ENCODE measurements at regions not wholly inside any gene's neighbourhood (a gene's known extent, or its start where the extent isn't known, plus 50 kb on each side); places are given as distances from the start of the nearest gene placed in this dataset.
"Not testable (repeated sequence)": the region's sequence is repeated elsewhere in the genome, so short reads cannot be mapped to it uniquely, and the experiment has no call there.

DNA sequence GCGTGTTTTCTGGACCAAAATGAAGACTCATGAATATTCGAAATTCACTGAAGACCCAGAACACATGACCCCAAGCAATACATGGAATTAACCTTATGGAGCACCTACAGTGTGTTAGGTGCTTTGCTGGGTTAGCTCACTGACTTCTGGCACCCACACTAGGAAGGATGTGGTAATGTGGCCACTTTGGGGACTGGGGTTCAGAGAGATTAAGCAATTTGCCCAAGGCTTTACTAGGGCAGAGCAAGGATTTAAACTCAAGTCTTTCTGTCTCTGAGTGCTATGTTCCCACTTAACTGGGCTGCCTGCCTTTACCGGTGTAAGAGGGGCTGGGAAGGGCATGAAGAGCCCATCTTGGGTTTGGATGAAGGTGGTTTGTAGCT is 162.0 kb upstream of the ATP6AP2 start:
- ChIA-PET CTCF (no interaction called here), POLR2A (no interaction called here)

DNA sequence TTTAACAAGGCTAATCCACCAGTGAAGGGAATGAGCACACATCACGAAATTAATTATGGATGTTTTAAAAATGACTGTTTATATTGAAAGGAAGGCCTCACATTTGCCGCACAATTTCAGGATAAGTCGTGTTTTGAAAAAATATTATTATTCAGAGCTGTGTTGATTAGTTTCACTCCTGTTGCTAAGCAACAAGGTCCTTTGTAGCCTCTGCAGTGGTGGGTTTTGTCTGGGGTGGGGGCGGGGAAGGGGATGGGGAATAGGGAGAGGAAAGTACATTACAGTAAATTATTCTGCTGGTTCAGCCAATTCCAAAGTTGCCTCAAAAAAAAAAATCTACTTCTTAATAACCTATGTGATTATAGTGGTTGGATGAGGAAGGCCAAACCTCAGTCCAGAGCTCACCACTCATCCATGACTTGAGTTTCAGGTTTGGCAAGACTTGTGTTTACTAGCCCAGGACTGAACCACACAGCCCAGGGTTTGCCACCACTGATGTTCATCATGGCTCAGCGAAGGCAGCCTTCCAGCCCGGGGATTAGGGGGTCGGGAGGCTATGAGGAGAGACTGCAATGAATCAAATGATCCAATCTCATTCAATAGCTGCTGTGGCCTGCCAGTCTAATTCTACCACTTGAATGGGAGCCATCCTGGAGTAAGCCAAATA is 162.5 kb upstream of the ATP6AP2 start:
- ChIA-PET POLR2A (no interaction called here), CTCF (interaction anchor here (0.5 kb wide), 1 partner anchor 574 kb away, joined by 4 read pairs; no protein-coding TSS in a partner anchor)

DNA sequence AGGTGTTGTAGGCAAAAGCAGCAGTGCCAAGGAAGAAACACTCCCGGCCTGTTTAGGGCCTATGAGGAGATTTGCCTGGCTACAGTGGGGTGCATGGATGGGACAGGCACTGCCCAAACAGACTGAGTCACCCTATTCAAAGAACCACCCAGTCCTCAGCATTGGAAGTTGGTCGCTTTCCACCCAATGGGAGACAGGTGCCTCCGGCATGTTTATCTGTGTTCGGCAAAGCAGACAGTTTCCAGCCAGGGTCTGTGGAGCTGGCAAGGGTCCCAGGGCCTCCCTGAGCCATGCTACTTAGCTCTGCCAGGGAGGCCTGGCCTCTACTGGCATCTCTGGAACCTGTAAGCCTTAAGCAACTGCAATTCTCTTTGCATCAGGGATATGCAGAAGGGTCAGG is 165.1 kb upstream of the ATP6AP2 start:
- ChIA-PET CTCF (no interaction called here), POLR2A (no interaction called here)

DNA sequence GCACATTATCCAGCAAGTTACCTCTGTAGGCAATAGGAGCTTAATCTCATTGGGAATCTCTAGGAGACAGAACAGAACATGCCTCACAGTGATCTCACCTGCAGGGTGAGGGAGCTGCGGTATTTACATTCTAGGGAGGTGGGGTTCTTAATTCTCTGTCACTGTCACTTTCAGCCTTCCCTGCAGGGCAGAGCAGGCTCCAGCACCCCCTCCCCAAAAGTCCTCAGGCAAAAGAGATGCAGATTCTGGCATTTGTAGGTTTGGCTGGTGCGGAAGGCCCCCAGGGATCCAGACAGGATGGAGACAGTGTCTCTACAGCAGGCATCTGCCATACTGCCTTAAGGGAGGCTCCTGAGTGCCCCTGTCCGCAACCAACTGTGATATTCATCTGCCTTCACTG is 166.4 kb upstream of the ATP6AP2 start:
- ChIA-PET POLR2A (no interaction called here), CTCF (no interaction called here)

DNA sequence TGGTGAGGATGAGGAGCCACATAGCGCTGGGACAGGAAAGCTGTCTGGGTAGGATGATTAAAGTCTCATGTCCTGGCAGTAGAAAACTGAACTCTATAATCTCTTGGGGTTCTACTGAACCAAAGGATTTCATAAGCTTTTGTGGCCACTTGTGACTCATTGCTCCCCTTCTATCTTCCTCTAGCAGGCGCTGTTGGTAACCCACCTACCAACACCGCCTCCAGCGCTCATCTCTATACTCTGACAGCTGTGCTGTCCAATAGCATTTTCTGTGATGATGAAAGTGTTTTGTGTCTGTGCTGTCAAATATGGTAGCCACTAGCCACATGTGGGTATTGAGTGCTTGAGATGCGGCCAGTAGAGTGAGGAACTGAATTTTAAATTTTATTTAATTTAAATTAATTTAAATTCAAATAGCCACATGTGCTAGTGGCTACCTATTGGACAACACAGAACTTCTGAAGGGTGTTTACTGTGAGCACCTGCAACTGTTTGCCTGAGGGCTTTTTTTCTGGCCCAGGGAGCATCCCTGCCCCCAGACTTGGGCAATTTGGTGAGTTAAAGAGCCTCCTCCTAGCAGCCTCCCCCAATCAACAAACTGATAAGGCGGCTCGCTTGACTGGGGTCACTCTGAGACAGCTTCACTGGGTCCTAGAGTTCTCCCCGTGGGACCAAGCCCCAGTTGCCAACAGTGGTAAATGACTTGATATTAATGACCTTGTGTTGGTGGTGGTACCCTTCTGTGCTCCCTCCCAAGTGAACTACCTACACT is 169.2 kb upstream of the ATP6AP2 start:
- ChIA-PET CTCF (no interaction called here), POLR2A (no interaction called here)

DNA sequence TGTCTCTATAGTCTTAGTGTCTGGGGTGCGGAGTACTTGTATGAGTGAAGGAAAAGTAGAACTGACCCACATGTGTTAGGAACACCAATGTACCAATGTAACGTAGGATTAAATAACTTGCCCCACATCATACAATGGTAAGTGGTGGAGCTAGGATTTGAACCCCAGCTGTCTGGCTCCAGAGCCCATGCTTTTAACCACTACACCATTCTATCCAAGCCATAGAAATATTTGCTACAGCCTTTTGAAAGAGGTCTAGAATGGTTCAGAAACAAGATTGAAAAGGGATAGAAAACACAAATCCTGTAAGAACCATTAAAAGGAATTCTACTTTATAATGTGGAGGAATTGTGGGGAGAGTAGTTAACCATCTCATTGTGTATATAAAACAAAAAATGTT is 169.9 kb upstream of the ATP6AP2 start:
- ChIA-PET POLR2A (no interaction called here), CTCF (no interaction called here)

DNA sequence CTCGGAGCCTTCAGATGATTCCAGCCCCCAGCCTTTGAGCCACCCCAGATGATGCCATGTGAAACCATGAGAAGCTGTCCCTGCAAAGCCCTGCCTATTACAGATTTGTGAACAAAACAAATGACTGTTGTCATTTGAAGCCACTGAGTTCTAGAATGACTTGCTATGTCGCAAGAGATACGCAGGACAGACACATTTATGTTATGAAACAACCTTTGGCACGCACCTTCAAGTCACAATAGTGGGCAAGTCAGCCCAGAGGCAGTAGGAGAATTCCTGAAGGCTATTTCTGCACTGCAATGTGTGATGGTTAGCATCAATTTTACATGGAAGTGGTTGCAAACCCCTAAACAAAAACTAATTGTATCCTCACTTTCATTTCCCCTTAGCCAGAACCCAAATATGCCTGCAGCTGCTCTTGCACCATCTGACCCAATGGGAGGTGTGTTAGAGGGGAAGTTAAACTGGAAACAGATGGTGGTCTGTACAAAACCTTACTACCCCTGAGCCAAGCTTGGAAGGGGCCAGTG is 174.4 kb upstream of the ATP6AP2 start:
- CTCF ChIA-PET = interaction anchor here (0.5 kb wide), 1 partner anchor 87 kb away, joined by 5 read pairs; no protein-coding TSS in a partner anchor
- POLR2A ChIA-PET = no interaction called here

DNA sequence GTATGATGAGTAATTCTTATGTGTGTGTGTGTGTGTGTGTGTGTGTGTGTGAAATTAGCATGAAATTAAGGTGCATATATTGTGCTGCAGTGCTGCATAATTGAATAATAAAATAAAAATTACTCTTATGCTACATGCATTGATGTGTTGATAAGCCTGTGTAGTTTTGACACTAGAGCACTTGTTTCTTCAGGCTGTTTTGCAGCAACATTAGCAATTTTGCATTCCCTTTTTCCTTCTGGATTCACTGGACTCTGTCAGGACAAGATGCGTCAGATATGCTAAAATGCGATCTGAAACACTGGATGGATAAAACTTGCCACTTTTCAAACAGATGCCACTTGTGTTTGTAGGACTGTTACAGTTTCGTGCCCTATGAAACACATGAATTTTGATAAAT is 175.4 kb upstream of the ATP6AP2 start:
- POLR2A ChIA-PET = no interaction called here

DNA sequence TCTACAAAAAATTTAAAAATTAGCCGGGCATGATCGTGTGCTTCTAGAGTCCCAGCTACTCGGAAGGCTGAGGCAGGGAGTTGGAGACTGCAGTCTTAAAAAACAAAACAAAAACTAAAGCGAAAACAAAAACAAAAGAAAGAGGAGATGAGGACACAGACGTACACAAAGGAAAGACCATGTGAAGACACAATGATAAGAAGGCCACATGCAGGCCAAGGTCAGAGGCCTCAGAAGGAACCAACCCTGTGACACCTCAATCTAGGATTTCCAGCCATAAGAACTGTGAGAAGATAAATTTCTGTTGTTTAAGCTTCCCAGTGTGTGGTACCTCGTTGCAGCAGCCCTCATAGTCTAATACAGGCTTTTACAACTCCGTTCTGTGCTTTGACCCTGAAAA is 177.0 kb upstream of the ATP6AP2 start:
- ChIA-PET POLR2A (interaction anchor here (0.6 kb wide), 1 partner anchor 25 kb away, joined by 9 read pairs; no protein-coding TSS in a partner anchor), CTCF (no interaction called here)

More for the DNA sequence above, 175.4 kb upstream of the ATP6AP2 start:
- CTCF ChIA-PET = no interaction called here

DNA sequence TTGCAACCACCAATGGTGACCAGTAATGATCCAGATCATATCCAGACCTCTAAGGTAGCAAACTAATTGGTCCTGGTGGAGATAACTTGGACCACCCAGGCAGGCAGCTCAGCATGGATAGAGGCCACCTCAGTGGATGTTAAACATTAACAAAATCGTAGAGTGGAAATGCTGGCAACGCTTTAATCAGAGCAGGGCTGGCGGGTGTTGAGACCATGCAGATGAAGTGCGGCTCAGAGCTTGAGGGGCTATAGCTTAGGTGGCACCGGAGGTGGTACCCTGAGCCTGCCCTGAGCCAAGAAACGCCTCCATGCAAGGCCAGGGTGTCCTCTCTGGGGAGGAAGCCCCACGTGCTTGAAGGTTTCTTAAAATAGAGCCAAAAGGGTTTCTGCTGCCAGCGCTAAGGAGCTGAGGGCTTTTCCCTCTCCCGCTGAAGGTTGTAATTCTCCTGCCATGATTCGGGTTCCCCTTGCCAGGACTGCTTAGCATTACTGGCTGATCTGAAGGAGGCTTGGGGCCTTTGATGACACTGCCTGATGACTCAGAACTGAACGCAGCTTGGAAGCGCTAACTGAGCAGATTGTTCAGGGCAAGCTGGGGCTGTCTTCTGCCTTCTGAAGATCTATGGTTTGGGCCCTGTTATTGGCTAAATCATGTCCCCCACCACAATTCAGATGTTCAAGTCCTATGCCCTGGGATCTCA is 177.8 kb upstream of the ATP6AP2 start:
- CTCF ChIA-PET = no interaction called here
- POLR2A ChIA-PET = interaction anchor here (0.6 kb wide), 1 partner anchor 24 kb away, joined by 9 read pairs; no protein-coding TSS in a partner anchor

DNA sequence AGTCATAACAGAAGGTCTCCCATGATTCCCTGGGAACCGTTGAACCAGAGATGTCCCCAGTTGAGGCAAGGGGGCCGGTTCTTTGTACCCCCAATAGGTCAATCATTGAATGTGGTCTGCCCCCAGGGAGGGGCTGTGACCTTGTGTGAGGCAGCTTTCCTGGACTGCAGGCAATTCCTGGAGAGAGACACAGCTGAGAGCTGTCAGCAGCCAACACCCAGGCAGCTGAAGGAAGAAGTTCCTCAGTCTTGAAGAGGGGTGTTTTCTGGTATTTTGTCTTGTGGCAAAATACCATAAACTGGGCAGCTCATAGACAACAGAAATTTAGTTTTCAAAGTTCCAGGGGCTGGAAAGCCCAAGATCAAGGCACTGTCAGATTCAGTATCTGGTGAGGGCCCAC is 185.7 kb upstream of the ATP6AP2 start:
- CTCF ChIA-PET = interaction anchor here (0.5 kb wide), 1 partner anchor 16 kb away, joined by 5 read pairs; no protein-coding TSS in a partner anchor
- POLR2A ChIA-PET = no interaction called here

DNA sequence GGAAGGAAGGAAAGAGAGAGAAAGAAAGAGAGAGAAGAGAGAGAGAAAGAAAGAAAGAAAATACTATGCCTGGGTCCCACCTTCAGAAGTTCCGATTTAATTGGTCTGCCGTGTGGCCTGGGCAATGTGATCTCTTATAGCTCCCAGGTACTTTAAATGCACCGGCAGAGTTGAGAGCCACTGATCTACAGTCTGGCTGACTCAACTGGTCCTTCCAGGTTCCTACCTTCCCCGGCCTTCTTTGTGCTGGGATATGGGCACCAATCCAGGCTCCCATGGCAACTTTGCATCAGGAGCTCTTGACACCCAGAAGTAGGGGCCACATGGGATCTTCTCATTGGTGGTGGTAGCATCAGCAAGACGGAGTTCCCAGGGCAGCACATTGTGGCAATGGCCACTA is 186.5 kb upstream of the ATP6AP2 start:
- CTCF ChIA-PET = interaction anchor here (0.5 kb wide), 1 partner anchor 15 kb away, joined by 5 read pairs; no protein-coding TSS in a partner anchor
- POLR2A ChIA-PET = no interaction called here

DNA sequence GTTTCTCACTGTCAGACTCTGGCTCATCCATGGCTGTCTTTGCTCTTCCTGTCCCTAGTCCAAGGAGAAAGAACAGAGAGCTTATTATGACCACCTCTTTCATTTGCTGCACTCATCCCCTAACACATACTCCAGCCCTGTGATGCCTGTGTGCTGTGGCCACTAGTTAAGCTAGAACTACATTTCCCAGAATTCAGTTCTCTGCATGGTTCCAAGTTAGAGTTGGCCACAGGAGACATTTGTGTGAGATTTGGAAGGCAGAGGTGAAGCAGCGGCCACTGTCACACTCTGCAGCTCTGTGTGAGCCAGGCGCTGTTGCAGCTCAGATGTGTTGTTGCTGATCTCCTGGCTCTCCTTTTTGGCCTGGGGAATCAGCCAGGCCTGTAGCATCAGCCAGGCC is 188.2 kb upstream of the ATP6AP2 start:
- CTCF ChIA-PET = no interaction called here
- POLR2A ChIA-PET = no interaction called here

DNA sequence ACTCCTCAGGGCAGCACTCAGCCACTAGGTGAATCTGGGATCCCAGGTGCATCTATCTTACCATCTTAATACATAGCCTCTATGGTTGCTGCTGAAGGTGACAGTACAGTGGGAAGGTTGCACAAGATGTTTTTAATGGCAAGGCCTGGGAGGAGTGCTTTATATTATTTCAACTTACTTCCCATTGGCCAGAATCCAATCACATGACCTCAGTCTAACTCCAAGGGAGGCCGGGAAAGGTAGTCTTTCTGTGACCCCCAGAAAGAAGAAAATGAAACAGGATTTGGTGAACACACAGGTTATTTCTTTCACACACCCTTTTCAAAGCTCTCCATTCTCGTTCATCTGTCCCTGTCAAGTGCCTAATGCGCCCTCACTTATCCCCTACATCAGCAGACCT is 189.1 kb upstream of the ATP6AP2 start:
- ChIA-PET CTCF (no interaction called here), POLR2A (no interaction called here)

DNA sequence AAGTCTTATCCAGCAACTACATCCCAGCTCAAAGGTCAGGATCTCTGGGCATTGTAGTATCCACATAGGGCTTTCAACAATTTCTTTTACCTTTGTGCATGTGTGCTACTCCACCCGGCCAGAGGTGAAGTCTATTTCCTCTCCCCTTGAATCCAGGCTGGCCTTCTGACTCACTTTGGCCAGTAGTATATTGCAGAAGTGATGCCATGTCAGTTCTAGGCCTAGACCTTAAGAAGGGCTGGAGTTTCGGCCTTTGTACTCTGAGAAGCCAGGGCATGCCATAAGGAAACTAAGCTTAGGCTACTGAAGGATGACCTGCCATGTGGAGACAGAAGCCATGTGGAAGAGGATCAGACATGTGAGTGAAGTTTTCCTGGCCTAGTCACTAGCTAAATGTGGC is 191.2 kb upstream of the ATP6AP2 start:
- POLR2A ChIA-PET = no interaction called here
- CTCF ChIA-PET = no interaction called here

DNA sequence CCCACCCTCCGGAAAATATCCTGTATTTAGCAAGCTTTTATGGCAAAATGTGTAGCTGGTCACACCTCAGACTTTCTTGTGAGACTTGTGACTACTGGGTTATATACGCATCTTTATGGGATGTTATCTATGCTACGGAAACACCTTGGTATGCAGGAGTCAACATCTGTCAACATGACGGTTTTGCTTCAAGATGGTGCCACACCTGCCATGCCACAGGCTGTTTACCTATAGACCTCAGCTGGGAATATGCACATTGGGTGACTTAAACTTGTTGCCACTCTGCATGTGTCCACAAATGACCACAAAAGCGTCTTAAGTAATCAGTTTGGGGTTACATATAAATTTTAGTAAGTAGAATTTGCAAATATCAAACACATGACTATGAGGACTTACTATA is 192.3 kb upstream of the ATP6AP2 start:
- ChIA-PET POLR2A (no interaction called here), CTCF (no interaction called here)

DNA sequence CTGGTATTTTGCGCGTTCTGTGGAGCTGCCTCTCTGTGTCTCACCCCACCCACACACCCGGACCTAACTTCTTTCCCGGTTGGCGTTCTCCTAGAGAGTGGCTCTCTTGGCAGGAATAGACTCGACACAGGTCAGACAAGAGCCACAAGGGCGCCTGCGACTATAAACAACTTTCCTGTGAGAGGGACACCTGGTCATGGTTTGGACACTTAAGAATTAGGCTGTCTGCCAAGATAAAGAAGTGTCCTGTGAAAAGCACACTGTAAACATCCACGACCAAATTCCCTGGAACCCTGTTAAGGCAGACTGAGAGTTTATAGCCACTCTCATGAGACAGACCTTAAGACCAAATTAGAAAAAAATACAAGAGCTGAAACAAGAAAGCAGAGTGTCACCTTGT is 192.9 kb upstream of the ATP6AP2 start:
- POLR2A ChIA-PET, CTCF ChIA-PET: not testable (repeated sequence)

DNA sequence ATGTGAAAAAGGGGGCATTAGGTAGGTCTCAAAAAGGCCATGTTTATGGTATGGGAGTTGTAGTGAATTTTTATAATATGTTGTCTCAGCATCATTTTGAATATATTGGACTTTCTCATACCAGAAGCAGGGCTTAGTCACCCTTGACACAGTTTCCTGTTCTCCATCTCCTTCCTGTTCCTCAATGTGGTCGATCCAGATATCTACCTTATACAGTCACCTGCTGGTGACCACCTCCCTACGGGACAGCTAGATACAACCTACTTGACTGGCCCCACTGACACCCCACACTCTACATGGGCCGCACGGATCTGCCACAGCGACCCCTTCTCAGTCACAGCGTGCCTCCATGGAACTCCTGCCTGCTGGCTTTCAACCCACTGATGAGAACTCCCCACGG is 193.5 kb upstream of the ATP6AP2 start:
- CTCF ChIA-PET, POLR2A ChIA-PET: not testable (repeated sequence)

DNA sequence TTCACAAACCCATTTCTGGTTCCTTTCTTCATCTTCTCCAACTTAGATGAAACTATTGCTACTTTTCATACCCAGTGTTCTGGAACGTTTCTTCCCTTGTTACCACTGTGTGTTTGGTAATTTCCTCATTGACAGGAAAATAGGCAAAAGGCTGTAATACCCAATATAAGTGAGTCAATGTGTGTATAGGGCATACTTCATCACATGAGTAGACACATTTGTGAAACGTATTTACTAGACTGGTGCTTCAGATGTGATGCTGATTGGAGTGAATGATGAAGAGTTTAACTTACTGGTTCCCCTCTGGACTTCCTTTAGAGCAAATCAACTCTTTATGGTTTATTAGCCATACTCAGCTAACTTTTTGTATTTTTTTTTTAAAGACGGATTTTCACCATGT is 195.1 kb upstream of the ATP6AP2 start:
- POLR2A ChIA-PET = no interaction called here
- CTCF ChIA-PET = no interaction called here

DNA sequence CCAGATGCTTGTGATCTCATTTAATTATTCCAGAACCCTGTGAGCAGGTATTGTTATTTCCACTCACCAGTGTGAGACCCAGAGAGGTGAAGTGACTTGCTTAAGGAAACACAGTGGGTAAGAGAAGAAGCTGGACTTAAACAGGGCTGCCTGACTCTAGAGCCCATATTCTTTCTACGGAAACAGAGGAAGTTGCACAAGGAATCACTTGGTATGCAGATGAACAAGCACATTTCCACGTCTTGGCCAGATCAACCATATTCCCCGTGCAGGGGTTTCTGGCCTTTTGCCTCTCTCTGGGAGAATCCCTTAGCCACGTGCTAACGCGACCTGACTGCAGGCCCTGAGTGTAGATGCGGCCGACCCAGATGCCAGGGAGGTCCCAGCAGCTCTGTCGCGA is 195.5 kb upstream of the ATP6AP2 start:
- ChIA-PET CTCF (no interaction called here), POLR2A (no interaction called here)

DNA sequence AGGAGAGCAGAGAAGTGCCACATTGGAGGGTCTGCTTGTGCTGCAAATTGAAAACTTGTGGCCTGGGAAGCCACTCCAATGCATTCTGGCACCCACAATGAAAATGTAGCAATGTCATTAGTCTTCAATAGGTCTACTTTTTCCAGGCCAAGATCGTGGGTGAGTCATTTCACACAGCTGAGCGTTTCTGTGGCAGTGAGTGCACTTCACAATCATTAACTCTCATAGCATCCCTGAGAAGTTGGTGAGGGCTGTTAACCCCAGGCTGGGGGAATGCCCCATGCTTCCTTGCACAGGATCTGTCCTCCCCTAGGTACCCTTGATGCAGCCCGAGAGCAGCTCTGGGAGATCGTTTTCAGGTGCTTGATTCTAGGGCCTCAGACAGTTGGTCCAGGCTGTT is 196.8 kb upstream of the ATP6AP2 start:
- ChIA-PET POLR2A (no interaction called here), CTCF (no interaction called here)
